ENCODE measurements at regions not wholly inside any gene's neighbourhood (a gene's known extent, or its start where the extent isn't known, plus 50 kb on each side); places are given as distances from the start of the nearest gene placed in this dataset.
"Not testable (repeated sequence)": the region's sequence is repeated elsewhere in the genome, so short reads cannot be mapped to it uniquely, and the experiment has no call there.

DNA sequence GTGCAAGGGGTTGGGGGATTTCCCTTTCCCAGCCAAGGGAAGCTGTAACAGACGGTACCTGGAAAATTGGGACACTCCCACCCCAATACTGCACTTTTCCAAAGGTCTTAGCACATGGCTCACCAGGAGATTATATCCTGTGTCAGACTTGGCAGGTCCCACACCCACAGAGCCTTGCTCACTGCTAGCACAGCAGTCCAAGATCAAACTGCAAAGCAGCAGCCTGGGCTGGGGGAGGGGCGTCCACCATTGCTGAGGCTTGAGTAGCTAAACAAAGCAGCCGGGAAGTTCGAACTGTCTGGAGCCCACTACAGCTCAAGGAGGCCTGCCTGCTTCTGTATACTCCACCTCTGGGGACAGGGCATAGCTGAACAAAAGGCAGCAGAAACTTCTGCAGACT, 604.2 kb upstream of the SEMA3D start:
- H3K4me3 ChIP-seq (ENCODE audit: low read length); H3K4me1 ChIP-seq (ENCODE audit: control insufficient read depth in 2 of 2, insufficient read depth in 2 of 2, low read length in 2 of 2); H3K27me3 ChIP-seq (ENCODE audit: control insufficient read depth in 2 of 2, insufficient read depth in 2 of 2, low read length in 2 of 2); H3K27me3 Mint-ChIP-seq; H3K4me1 Mint-ChIP-seq; H3K36me3 Mint-ChIP-seq; CTCF ChIA-PET; H3K36me3 ChIP-seq (ENCODE audit: control insufficient read depth in 2 of 3, insufficient read depth in 3 of 3, low read length in 3 of 3); H3K27ac ChIP-seq (ENCODE audit: low read depth, low read length); DNase-seq; ATAC-seq; intact Hi-C loops (cut with micrococcal nuclease); POLR2A ChIA-PET; H3K4me3 Mint-ChIP-seq; H3K9me3 ChIP-seq (ENCODE audit: control insufficient read depth in 2 of 3, low read length in 3 of 3); H3K27ac Mint-ChIP-seq: not testable (repeated sequence)
- peaks cover 0 to 18% (median 4%) of the 10 kb centered on the region in 11 donors for H3K9me3 Mint-ChIP-seq

DNA sequence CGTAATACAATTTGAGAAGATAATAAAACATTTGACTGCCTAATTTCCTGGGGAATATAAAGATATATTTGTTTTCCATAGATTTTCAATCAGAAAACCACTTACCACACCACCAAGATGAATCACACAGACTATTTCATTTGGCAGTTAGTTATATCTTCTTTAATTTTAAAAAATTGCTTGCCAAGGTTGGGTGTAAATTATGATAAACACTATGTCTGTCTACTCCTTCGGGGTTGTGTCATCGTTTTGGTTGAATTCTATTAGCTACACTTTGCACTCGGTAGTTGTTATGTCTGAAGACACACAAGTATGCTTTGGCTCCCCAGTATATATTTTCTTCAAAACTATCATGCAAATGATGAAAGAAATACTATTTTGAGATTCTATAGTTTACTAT, 594.8 kb upstream of the SEMA3D start:
- DNase-seq (no peak), ATAC-seq (no peak)
- H3K27ac ChIP-seq (ENCODE audit: low read depth, low read length) = no peak overlapping the region
- H3K9me3 ChIP-seq (ENCODE audit: control insufficient read depth in 2 of 3, low read length in 3 of 3) = no peaks in the 10 kb centered on the region
- POLR2A ChIA-PET = no interaction called here
- H3K36me3 ChIP-seq (ENCODE audit: control insufficient read depth in 2 of 3, insufficient read depth in 3 of 3, low read length in 3 of 3) = no peaks in the 10 kb centered on the region
- Mint-ChIP-seq H3K36me3 (no peaks in the 10 kb centered on the region), H3K4me3 (no peak overlapping the region), H3K27ac (no peak overlapping the region), H3K4me1 (no peaks in the 10 kb centered on the region), H3K27me3 (no peaks in the 10 kb centered on the region), H3K9me3 (peaks cover 0 to 11% (median 4%) of the 10 kb centered on the region in 11 donors)
- H3K27me3 ChIP-seq (ENCODE audit: control insufficient read depth in 2 of 2, insufficient read depth in 2 of 2, low read length in 2 of 2) = peaks cover 0 to 3% of the 10 kb centered on the region in 2 donors
- intact Hi-C loops (cut with micrococcal nuclease) = no loop called here
- no peak overlapping the region for H3K4me3 ChIP-seq (ENCODE audit: low read length)
- CTCF ChIA-PET = no interaction called here
- no peaks in the 10 kb centered on the region for H3K4me1 ChIP-seq (ENCODE audit: control insufficient read depth in 2 of 2, insufficient read depth in 2 of 2, low read length in 2 of 2)

DNA sequence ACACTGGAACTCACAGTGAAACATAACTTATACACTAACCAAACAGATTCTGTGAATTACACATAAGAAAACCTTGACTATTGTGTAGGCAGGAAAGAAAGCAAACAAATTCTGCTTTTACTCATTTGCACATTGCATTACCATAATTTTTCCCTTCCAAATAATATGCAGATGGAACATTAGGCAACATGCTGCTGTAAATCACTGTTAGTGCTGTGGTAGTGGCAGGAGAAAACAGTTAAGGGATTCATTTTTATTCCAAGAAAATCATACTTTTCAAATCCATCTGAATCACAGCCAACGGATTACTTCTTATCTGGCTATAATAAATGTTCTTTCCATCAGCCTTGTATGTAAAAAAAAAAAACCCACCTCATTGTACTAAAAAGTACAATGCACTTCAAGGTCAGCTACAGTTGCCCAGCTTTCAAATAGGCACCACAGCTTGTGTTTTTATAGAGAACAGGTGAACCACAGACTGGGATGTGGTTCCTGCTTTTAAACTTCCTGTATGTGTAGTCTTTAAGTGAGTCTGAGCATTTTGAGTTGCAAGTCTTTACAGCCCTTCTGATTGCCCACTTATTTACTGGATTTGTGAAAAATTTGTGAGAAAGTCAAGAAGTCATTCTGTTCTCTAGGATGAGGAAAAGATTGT, 590.0 kb upstream of the SEMA3D start:
- POLR2A ChIA-PET = no interaction called here

DNA sequence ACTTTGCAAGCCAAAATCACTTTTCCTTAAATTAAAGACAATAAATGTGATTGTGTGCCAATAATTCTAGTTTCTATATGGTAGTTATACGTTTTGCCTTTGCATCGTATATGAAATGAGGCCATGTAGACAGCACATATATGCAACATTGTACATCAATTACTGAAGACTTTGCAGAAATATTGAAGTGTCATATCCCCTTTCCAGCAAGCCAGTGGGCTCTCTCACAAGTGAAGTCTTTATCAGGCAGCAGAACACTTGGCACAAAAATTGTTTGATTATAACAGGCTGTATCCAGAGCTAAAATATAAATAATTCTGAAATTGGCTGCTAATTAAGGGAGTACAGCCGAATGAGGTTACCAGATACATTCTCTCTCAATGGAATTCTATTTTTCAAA, 588.6 kb upstream of the SEMA3D start:
- ChIA-PET POLR2A (no interaction called here), CTCF (no interaction called here)
- Histone ChIP-seq H3K27ac (ENCODE audit: low read depth, low read length) (no peak overlapping the region), H3K4me1 (ENCODE audit: control insufficient read depth in 2 of 2, insufficient read depth in 2 of 2, low read length in 2 of 2) (no peaks in the 10 kb centered on the region), H3K9me3 (ENCODE audit: control insufficient read depth in 2 of 3, low read length in 3 of 3) (no peaks in the 10 kb centered on the region), H3K4me3 (ENCODE audit: low read length) (no peak overlapping the region), H3K36me3 (ENCODE audit: control insufficient read depth in 2 of 3, insufficient read depth in 3 of 3, low read length in 3 of 3) (no peaks in the 10 kb centered on the region), H3K27me3 (ENCODE audit: control insufficient read depth in 2 of 2, insufficient read depth in 2 of 2, low read length in 2 of 2) (peaks cover 0 to 3% of the 10 kb centered on the region in 2 donors)
- ATAC-seq (no peak), DNase-seq (no peak)
- Mint-ChIP-seq H3K9me3 (no peaks in the 10 kb centered on the region), H3K4me3 (no peak overlapping the region), H3K27me3 (no peaks in the 10 kb centered on the region), H3K27ac (no peak overlapping the region), H3K4me1 (no peaks in the 10 kb centered on the region), H3K36me3 (no peaks in the 10 kb centered on the region)
- intact Hi-C loops (cut with micrococcal nuclease) = no loop called here

More for the DNA sequence above, 590.0 kb upstream of the SEMA3D start:
- no peaks in the 10 kb centered on the region for H3K27me3 Mint-ChIP-seq
- no peak overlapping the region for H3K4me3 Mint-ChIP-seq
- no peaks in the 10 kb centered on the region for H3K4me1 ChIP-seq (ENCODE audit: control insufficient read depth in 2 of 2, insufficient read depth in 2 of 2, low read length in 2 of 2)
- DNase-seq (no peak), ATAC-seq (no peak)
- CTCF ChIA-PET = no interaction called here
- H3K9me3 ChIP-seq (ENCODE audit: control insufficient read depth in 2 of 3, low read length in 3 of 3) = no peaks in the 10 kb centered on the region
- H3K9me3 Mint-ChIP-seq = peaks cover 0 to 2% (median 0%) of the 10 kb centered on the region in 11 donors
- H3K27ac Mint-ChIP-seq = no peak overlapping the region
- no peaks in the 10 kb centered on the region for H3K36me3 ChIP-seq (ENCODE audit: control insufficient read depth in 2 of 3, insufficient read depth in 3 of 3, low read length in 3 of 3)
- H3K27ac ChIP-seq (ENCODE audit: low read depth, low read length) = no peak overlapping the region
- H3K27me3 ChIP-seq (ENCODE audit: control insufficient read depth in 2 of 2, insufficient read depth in 2 of 2, low read length in 2 of 2) = peaks cover 0 to 3% of the 10 kb centered on the region in 2 donors
- H3K4me3 ChIP-seq (ENCODE audit: low read length) = no peak overlapping the region
- no peaks in the 10 kb centered on the region for H3K36me3 Mint-ChIP-seq
- no peaks in the 10 kb centered on the region for H3K4me1 Mint-ChIP-seq
- intact Hi-C loops (cut with micrococcal nuclease) = no loop called here

DNA sequence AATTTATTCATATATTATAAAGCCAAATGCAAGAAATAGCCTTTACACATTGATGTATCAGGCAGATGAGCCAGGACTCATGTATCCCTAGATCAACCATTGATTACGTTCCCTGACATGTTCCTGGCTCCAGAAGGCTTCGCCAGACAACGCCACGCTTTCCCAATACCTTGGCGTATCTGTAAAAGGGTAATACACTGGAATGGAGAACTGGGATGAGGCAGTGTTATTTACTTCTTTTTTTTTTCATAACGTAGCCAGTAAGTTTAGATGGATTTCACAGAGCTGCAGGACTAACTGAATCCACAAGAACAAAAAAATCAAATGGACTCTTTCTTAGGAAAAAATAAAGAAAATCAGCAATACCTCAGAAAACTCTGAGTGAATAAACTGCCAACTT, 588.1 kb upstream of the SEMA3D start:
- POLR2A ChIA-PET = no interaction called here
- no peaks in the 10 kb centered on the region for H3K9me3 ChIP-seq (ENCODE audit: control insufficient read depth in 2 of 3, low read length in 3 of 3)
- no peak overlapping the region for H3K27ac Mint-ChIP-seq
- no peaks in the 10 kb centered on the region for H3K4me1 ChIP-seq (ENCODE audit: control insufficient read depth in 2 of 2, insufficient read depth in 2 of 2, low read length in 2 of 2)
- DNase-seq (no peak), ATAC-seq (no peak)
- CTCF ChIA-PET = no interaction called here
- no peak overlapping the region for H3K4me3 ChIP-seq (ENCODE audit: low read length)
- no peaks in the 10 kb centered on the region for H3K4me1 Mint-ChIP-seq
- H3K27ac ChIP-seq (ENCODE audit: low read depth, low read length) = no peak overlapping the region
- no peaks in the 10 kb centered on the region for H3K27me3 Mint-ChIP-seq
- H3K9me3 Mint-ChIP-seq = no peaks in the 10 kb centered on the region
- no peak overlapping the region for H3K4me3 Mint-ChIP-seq
- peaks cover 0 to 2% of the 10 kb centered on the region in 2 donors for H3K27me3 ChIP-seq (ENCODE audit: control insufficient read depth in 2 of 2, insufficient read depth in 2 of 2, low read length in 2 of 2)
- intact Hi-C loops (cut with micrococcal nuclease) = no loop called here
- no peaks in the 10 kb centered on the region for H3K36me3 ChIP-seq (ENCODE audit: control insufficient read depth in 2 of 3, insufficient read depth in 3 of 3, low read length in 3 of 3)
- H3K36me3 Mint-ChIP-seq = no peaks in the 10 kb centered on the region

GRCh38 chr7:85773116-85773728, 586.4 kb upstream of the SEMA3D start:
- H3K9me3 Mint-ChIP-seq = peaks cover 0 to 2% (median 0%) of the 10 kb centered on the region in 11 donors
- no peaks in the 10 kb centered on the region for H3K27me3 Mint-ChIP-seq
- CTCF ChIA-PET = no interaction called here

GRCh38 chr7:85771516-85771915, 584.7 kb upstream of the SEMA3D start:
- no peak overlapping the region for H3K4me3 Mint-ChIP-seq
- Histone ChIP-seq H3K36me3 (ENCODE audit: control insufficient read depth in 2 of 3, insufficient read depth in 3 of 3, low read length in 3 of 3) (no peaks in the 10 kb centered on the region), H3K27me3 (ENCODE audit: control insufficient read depth in 2 of 2, insufficient read depth in 2 of 2, low read length in 2 of 2) (no peaks in the 10 kb centered on the region), H3K27ac (ENCODE audit: low read depth, low read length) (no peak overlapping the region), H3K4me1 (ENCODE audit: control insufficient read depth in 2 of 2, insufficient read depth in 2 of 2, low read length in 2 of 2) (no peaks in the 10 kb centered on the region), H3K4me3 (ENCODE audit: low read length) (no peak overlapping the region), H3K9me3 (ENCODE audit: control insufficient read depth in 2 of 3, low read length in 3 of 3) (no peaks in the 10 kb centered on the region)
- H3K9me3 Mint-ChIP-seq = peaks cover 0 to 3% (median 0%) of the 10 kb centered on the region in 11 donors
- DNase-seq = no peak
- no peaks in the 10 kb centered on the region for H3K36me3 Mint-ChIP-seq
- no peaks in the 10 kb centered on the region for H3K4me1 Mint-ChIP-seq
- ATAC-seq = no peak
- no peak overlapping the region for H3K27ac Mint-ChIP-seq
- no peaks in the 10 kb centered on the region for H3K27me3 Mint-ChIP-seq
- CTCF ChIA-PET = no interaction called here
- POLR2A ChIA-PET = no interaction called here
- intact Hi-C loops (cut with micrococcal nuclease) = no loop called here

More at GRCh38 chr7:85773116-85773728, 586.4 kb upstream of the SEMA3D start:
- DNase-seq = no peak
- Histone ChIP-seq H3K27ac (ENCODE audit: low read depth, low read length) (no peak overlapping the region), H3K9me3 (ENCODE audit: control insufficient read depth in 2 of 3, low read length in 3 of 3) (no peaks in the 10 kb centered on the region), H3K27me3 (ENCODE audit: control insufficient read depth in 2 of 2, insufficient read depth in 2 of 2, low read length in 2 of 2) (no peaks in the 10 kb centered on the region), H3K4me1 (ENCODE audit: control insufficient read depth in 2 of 2, insufficient read depth in 2 of 2, low read length in 2 of 2) (no peaks in the 10 kb centered on the region), H3K4me3 (ENCODE audit: low read length) (no peak overlapping the region), H3K36me3 (ENCODE audit: control insufficient read depth in 2 of 3, insufficient read depth in 3 of 3, low read length in 3 of 3) (no peaks in the 10 kb centered on the region)
- Mint-ChIP-seq H3K27ac (no peak overlapping the region), H3K4me3 (no peak overlapping the region), H3K4me1 (no peaks in the 10 kb centered on the region), H3K36me3 (no peaks in the 10 kb centered on the region)
- POLR2A ChIA-PET = no interaction called here
- no peak for ATAC-seq
- intact Hi-C loops (cut with micrococcal nuclease) = no loop called here

All from naive thymus-derived CD4-positive, alpha-beta T cell (primary cell).